ENCODE measurements at regions not wholly inside any gene's neighbourhood (a gene's known extent, or its start where the extent isn't known, plus 50 kb on each side); places are given as distances from the start of the nearest gene placed in this dataset.

DNA sequence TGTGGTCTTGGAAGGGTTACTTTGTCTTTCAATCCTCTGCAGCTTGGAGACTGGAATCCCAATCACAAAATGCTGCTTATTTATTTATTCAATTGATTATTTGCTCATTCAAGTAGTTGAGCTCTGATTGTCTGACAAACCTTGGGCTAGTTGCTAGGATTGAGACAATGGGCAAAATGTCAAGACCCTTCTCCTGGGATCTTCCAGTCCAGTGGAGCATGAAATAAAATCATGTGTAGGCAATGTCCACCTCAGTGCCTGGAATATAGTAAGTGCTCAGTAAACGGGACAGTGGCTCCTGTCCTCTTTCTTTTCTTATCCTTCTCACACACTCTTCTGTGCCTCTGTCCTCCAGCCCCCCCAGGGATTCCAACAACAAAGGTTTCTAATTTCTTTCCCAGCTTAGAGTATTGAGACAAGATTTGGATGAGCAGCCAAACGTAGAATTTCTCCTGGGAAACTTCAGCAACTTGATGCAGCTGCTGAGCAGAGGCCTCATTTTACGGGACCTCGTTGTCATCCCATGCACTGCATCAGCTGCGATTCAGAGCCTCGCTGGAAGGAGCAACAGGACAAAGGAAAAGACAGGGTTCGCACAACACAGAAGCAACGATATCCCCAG, 545.0 kb downstream of the SOX11 start:
- no peak for TF ChIP-seq POLR2A (IDR thresholded peaks at IDR 0.05)
- TF ChIP-seq CTCF (IDR thresholded peaks at IDR 0.05) = no peak
- DNase-seq = no peak

DNA sequence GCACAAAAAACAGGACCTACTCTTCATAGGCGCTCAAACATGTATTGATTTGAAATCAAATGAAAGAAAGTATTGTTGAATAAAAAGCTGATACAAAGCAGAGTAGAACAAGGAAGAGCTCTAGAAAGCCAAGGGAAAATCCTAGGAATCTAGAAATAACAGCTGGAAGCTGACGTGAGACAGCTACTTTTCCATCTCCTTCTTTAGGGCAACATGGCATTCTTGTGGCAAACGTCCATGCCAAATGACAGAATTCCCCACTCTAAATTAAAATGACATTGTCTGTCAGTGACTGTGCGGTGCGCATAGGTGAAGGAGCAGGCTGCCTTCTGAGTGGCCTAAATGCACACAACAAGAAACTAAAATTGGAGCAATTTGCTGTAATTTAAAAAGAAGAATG, 557.4 kb downstream of the SOX11 start:
- Histone ChIP-seq H3K36me3 (no peaks in the 10 kb centered on the region), H3K9me3 (no peaks in the 10 kb centered on the region), H3K4me3 (no peak overlapping the region), H3K27me3 (no peaks in the 10 kb centered on the region), H3K27ac (no peak overlapping the region), H3K4me1 (no peaks in the 10 kb centered on the region)
- no peak for DNase-seq
- TF ChIP-seq POLR2A (IDR thresholded peaks at IDR 0.05) (no peak), CTCF (IDR thresholded peaks at IDR 0.05) (no peak)

More for the DNA sequence above, 545.0 kb downstream of the SOX11 start:
- Histone ChIP-seq H3K4me3 (no peak overlapping the region), H3K9me3 (no peaks in the 10 kb centered on the region), H3K27me3 (no peaks in the 10 kb centered on the region), H3K4me1 (no peaks in the 10 kb centered on the region), H3K36me3 (no peaks in the 10 kb centered on the region), H3K27ac (no peak overlapping the region)

DNA sequence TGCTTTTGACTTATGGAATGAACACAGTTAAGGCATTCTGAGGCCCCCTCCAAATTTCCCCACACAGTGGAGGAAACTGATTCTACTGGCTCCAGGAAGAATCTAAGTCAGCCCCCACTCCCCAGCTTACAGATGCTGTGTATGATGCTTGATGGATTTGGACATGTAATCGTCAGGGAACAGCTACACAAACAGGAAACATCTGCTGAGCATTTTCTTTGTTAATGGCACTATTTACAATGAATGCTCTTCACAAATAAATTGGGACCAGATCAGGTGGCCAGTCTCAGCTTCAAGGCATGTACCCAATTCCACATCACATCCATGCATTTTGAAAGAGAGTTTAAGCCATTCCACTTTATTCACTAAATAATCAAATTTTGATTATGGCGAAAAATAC, 562.3 kb downstream of the SOX11 start:
- DNase-seq = no peak
- H3K27me3 ChIP-seq = no peaks in the 10 kb centered on the region
- no peak overlapping the region for H3K27ac ChIP-seq
- H3K36me3 ChIP-seq = no peaks in the 10 kb centered on the region
- no peak overlapping the region for H3K4me3 ChIP-seq
- no peaks in the 10 kb centered on the region for H3K4me1 ChIP-seq
- no peak for TF ChIP-seq CTCF (IDR thresholded peaks at IDR 0.05)
- no peak for TF ChIP-seq POLR2A (IDR thresholded peaks at IDR 0.05)
- no peaks in the 10 kb centered on the region for H3K9me3 ChIP-seq

DNA sequence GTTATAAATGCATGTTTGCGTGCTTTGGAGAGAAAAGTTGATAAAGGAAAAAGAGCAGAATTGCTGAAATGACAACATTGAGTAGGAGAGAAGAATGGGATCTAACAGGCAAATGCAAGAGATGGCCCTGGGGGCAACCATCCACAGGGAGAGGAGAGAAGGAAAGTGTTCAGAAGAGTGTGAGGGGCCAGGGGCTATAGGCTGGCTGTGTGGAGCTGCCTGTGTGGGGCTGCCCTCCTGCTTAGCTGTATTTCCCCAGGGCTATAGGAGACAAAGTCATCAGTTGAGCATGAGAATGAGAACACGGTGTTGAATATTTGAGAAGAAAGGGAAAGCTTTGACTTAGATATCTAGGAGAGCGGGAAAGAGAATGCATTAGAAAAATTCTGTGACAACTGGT, 572.0 kb downstream of the SOX11 start:
- DNase-seq = no peak
- Histone ChIP-seq H3K36me3 (no peaks in the 10 kb centered on the region), H3K27me3 (no peaks in the 10 kb centered on the region), H3K4me3 (no peak overlapping the region), H3K27ac (no peak overlapping the region), H3K9me3 (no peaks in the 10 kb centered on the region), H3K4me1 (no peaks in the 10 kb centered on the region)
- TF ChIP-seq POLR2A (IDR thresholded peaks at IDR 0.05) = no peak
- TF ChIP-seq CTCF (IDR thresholded peaks at IDR 0.05) = no peak

DNA sequence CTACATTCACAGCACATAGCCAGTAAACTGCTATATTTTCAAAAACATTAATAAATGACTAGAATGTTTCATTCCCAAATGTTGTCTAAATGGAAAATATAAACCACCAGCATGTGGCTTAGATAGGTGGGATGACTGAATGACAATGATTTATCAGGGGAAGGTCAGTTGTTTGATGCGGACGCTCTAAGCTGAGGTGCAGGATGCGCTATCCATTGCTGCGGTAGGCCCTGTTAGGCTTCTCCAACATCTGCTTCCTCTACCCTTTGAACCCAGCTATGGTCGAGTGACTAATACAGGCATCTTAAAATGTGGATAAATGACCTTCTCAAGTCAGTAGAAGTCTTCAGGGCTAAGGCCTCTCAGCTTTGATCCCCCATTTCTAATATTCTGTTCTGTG, 584.2 kb downstream of the CMPK2 start:
- H3K9me3 ChIP-seq = no peaks in the 10 kb centered on the region
- no peak overlapping the region for H3K27ac ChIP-seq
- no peak for TF ChIP-seq POLR2A (IDR thresholded peaks at IDR 0.05)
- no peak for TF ChIP-seq CTCF (IDR thresholded peaks at IDR 0.05)
- H3K27me3 ChIP-seq = no peaks in the 10 kb centered on the region
- no peak for DNase-seq
- H3K36me3 ChIP-seq = no peaks in the 10 kb centered on the region
- H3K4me3 ChIP-seq = no peak overlapping the region
- H3K4me1 ChIP-seq = no peaks in the 10 kb centered on the region

GRCh38 chr2:6283259-6283658, 582.4 kb downstream of the CMPK2 start:
- no peak for DNase-seq
- no peaks in the 10 kb centered on the region for H3K27me3 ChIP-seq

More at GRCh38 chr2:6283259-6283658, 582.4 kb downstream of the CMPK2 start:
- Histone ChIP-seq H3K4me1 (no peaks in the 10 kb centered on the region), H3K9me3 (no peaks in the 10 kb centered on the region), H3K36me3 (no peaks in the 10 kb centered on the region), H3K27ac (no peak overlapping the region), H3K4me3 (no peak overlapping the region)
- no peak for TF ChIP-seq POLR2A (IDR thresholded peaks at IDR 0.05)
- no peak for TF ChIP-seq CTCF (IDR thresholded peaks at IDR 0.05)

Data from Peyer's patch (tissue), 4 donors.